GM18870 (cell line): ENCODE measurements at regions not wholly inside any gene's neighbourhood (a gene's known extent, or its start where the extent isn't known, plus 50 kb on each side); places are given as distances from the start of the nearest gene placed in this dataset.

ENCODE experiments used
- ATAC-seq: cut with Tn5 transposase; IDR thresholded peaks from one replicate; pipeline ENCODE4 v1.9.1; 2021; ENCODE audit warnings: moderate library complexity; ENCODE audit not compliant: unreplicated experiment

DNA sequence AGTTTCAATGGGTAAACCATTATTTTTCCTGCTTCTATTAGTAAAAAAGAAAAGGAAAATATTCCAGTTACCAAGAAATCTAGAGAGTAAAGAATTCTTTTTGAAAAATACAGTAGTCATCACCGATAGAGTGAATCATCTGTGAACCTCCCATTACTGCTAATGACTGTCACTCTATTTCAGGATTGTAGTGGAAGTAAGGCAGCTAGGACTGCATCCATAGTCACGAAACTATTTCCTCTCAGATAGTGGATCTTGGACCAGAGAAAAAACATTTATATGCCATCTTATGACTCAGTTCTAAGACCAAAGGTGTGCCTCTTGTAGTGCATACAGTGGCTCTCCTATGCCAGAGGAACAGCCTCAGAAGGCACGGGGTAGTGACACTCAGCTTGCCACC is 173.9 kb upstream of the PLEKHA5 start:
- no peak for ATAC-seq

DNA sequence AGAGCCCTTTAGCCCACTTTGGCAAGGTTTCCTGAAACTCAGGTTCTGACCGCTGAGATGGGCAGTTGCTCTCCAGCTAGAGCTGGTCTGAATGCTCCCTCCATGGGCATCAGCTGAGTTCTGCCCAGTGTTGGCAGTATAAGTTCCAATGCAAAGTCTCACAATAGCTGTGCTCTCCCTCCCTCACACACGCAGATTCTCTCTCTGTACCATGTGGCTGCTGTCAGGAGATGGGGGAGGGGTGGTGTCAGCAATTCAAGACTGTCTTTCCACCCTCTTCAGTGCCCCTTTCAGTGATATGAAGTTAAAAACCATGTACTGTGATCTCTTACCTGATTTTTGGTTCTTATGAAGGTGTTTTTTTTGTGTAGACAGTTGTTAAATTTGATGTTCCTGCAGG is 164.3 kb upstream of the PLEKHA5 start:
- ATAC-seq = no peak

DNA sequence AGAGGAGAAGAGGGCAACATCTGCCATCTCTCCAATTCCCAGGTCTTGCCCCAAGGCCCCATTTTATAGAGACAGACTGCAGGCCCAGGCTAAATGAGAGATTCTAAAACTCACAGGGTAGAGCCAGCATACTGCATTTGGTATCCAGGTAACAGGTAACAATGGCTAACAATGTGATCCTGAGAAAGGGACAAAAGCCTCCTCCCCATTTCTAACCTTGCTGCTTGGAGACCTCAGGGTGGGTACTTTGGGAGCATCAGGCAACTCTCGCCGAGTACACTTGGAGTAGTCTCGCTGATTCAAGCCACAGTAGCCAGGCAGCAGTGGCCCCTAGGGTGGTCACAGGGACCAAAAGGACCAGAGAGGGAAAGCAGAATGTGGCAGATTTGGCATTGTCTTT is 162.6 kb upstream of the PLEKHA5 start:
- ATAC-seq = no peak

DNA sequence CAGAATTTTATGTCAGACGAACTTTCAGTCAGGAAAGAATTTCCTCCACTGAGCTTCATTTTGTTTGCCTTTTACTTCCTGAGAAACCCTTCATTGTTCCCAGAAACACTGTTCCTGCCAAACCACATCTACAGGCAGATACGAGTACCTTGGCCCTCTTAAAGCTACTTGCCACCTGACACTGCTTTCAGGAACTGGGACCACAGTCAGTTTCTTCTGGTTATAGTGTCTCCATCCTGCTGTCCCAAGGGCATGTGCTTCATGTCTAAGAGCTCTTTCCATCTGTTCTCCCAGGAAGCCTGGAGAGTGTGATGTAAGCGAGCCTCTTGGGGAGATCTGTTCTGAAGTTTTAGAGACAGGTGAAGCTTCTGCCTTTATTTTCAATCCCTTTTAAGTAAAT is 161.7 kb upstream of the PLEKHA5 start:
- no peak for ATAC-seq

DNA sequence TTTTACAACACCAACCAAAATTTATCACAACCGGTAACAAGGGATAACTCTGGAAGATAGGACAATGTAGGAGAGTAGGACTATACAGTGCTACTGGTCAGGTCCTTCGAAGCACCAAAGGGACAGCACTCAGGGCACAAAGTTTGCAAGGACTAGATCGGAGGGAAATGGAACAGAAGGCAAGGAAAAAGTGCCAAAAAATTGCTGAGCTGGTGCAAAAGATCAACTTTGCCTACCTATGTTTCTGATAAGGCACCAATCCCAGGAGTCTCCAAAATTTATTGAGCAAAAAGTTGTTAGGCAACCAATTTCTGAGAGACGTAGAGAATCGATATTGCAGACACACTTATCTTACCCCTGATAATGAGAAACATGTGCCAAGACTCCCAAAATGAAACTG is 160.0 kb upstream of the PLEKHA5 start:
- ATAC-seq = no peak

DNA sequence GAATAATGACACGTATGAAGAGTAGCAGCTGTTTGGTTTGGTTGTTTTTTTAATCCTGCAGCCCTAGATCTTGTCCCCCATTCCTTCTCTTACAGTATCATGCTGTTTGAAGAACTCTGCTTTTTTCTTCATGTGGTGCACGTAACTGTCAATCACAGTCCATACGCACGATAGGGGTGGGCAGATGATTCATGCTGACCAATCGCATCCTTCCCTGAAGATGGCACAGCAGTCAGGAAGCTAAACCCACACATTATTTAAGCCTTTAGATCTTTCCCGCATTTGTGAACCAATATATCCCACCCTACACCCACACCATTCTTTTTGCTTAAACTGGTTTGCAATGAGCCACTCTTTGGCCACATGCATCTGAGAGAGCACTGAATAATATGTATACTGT is 158.9 kb upstream of the PLEKHA5 start:
- ATAC-seq = no peak

DNA sequence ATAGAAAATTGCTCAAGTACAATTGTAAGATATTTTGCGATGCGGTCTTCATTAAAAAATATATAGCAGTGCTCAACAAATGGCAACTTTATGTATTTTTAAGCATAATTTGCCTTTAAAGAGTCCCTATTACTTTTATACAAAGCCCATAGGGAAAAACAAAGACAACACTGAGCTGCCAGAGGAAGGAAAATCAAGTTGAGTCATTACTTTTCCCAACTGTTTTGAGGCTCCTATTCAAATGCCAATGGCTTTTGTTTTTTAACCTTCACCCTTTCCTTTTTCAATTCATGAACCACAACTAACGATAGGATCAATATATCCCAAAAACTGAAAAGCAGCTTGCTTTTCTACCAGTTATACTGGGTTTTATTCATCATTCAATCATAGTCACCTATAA is 157.6 kb upstream of the PLEKHA5 start:
- no peak for ATAC-seq

DNA sequence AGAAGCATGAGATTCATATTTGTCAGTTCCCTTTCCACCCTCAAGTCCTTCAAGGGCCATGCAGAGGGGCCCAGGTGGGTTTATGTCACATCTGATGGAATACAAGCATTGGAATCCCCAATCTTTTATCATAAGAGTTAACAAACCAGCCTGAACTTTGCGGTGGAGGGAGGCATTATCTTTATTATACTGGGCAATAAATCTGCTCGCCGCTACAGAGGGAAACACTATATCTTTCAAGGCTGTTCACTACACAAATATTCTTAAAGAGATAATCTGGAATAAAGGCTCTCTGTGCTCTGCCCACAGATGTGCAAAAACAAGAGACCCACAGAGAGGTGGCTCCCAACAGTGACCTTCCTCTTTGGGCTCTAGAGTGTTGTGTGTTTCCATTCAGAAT is 153.6 kb upstream of the PLEKHA5 start:
- no peak for ATAC-seq

DNA sequence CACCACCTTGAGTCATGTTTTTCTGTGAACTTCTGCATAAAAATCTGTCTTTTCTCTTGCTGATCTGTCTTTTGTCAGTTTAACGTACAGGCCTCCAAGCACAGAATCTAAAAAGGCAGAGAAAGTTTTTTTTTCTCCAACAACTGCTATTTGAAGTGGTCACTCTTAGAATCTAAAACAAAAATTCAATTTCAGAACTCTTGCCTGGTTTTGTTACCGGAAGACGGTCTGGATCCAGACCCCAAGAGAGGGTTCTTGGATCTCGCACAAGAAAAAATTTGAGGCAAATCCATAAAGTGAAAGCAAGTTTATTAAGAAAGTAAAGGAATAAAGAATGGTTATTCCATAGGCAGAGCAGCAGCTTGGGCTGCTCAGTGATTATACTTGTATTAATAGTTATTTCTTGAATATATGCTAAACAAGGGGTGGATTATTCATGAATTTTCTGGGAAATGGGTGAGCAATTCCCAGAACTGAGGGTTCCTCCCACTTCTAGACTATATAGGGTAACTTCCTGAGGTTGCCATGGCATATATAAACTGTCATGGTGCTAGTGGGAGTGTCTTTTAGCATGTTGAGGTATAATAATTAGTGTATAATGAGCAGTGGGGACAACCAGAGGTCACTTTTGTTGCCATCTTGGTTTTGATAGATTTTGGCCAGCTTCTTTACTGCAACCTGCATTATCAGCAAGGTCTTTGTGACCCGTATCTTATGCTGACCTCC is 150.0 kb upstream of the PLEKHA5 start:
- ATAC-seq = no peak

DNA sequence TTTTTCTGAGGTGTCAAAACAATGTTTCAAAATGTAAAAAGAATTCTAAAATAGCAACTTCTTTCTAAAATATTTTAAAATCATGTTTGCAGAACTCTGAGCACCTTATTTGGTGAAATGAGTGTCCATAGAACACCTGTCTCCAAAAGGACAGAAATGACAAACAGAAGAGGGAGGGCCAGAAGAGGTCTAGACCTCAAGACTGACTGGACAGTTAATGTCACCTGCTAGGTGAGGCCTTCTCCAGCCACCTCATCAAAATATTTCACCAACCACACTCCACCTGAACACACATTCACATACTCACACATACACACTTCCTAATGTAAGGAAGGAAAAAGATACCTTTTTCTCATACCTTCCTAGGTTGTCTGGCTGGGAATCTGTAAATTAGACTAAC is 147.8 kb upstream of the PLEKHA5 start:
- peak; percentile 29 for ATAC-seq

DNA sequence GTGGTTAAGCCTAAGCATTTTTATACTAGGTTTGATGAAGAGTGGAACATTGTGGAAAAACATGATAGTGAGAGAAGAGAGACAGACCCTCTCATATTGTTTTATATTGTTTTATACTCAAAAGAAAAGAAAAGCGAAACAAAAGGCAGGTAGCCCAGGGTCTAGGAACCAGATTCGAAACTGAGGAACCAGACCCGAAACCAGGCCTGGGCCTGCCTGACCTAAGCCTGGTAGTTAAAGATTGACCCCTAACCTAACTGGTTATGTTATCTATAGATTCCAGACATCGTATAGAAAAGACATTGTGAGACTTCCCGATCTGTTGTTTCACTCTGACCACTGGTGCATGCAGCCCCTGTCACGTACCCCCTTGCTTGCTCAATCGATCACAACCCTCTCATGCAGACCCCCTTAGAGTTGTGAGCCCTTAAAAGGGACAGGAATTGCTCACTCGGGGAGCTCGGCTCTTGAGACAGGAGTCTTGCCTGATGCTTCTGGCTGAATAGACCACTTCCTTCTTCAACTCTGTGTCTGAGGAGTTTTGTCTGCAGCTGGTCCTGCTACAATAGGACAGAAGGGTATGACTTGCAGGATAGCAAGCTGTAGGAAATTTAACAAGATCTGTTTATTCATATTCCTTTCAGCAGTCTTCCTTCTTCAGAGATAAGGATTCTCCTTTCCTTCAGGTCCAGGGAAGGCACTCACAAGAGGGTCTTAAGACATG is 147.1 kb upstream of the PLEKHA5 start:
- ATAC-seq = peak; percentile 52

DNA sequence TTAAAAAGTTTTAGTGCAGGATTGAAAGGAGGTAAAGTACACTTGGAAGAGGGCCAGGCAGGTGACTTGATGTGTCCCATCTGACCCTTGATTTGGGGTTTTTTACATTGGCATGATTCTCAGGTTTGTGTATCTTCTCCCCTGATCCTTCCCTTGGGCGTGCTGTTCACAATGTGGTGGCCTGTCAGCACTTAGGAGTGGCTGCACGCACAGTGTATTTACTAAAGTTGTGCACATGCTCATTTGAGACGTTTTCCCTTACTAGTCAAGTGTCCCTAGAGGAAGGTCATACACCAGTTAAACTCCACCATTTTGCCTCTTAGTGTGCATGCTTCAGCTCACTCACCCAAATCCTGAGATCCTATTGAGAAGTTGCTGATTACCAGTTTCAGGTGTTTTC is 145.7 kb upstream of the PLEKHA5 start:
- ATAC-seq = no peak

DNA sequence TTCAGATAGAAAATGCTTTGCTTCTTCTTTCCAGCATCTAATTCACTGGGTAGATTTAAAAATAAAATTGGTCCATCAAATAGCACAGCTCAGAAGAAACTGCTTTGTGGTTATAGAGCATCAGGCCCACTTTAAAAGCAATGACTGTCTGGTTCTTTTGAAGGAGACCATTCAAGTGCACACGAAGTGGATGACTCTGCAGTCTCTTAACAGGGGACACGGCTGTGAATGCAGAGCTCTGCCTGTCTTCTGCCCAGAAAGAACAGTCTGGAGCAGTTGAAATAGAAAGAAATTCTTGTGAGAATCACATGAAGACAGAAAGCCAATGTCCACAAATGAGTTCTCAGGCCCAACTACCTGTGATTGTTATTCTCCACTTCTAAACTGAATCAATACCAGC is 138.7 kb upstream of the PLEKHA5 start:
- ATAC-seq = no peak

DNA sequence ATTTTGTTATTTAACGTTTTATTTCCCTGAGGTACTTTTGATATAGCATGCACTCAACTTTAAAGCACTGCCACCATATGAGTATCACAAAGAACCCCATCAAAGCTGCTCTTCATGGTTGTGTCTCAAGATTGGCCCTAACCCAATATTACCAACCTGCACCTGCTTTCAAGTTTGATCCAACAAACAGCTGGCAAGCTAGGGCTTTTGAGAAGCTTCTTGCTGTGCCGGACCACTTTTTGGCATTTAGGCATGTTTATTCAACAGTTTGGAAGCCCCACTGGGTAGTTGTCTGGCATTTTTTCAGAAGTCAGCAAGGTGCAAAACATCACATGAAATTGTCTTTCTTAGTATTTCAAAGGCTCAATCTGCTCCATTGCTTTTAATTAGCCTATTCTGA is 137.2 kb upstream of the PLEKHA5 start:
- no peak for ATAC-seq

DNA sequence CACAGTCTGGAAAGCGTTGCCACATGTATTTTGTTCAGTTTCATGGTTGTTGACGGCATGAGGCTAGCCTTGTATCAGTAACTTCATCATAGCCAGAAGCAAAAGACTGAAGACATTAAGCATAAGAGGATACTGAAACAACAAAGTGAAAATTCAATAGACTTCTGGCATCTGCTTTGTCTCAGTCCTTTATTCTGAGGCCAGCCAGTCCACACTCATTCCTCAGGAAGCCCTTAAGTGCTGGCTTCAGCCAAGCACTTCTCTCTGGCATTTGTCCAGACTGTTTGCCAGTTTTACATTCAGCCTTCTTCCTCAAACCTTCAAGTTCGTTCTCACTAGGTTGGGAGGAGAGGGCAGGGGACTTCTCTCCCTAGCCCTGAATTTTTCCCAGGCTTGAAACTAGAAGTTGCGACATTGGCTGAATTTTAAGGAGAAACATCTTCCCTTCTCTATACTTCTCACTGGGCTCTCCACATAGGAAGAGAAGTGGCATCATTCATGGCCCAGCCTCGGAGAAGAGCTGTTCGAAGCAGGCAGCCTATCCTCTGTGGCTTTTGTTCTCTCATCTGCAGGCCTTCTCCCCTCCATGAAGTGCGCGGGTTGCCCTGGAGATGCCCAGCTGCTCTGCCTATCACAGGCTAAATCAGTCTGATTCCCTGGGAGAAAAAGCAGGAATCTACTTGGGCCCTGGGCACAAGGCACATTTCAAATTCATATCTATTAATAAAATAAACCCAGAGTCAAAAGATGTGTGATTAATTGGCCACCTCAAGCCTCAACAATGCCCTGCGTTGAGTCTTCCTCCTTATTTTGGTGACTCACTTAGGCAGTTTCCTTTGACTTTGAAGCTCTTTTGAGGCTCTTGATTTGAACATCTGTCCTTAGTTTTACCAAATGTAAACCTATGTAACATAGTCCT is 130.9 kb upstream of the PLEKHA5 start:
- ATAC-seq = no peak

DNA sequence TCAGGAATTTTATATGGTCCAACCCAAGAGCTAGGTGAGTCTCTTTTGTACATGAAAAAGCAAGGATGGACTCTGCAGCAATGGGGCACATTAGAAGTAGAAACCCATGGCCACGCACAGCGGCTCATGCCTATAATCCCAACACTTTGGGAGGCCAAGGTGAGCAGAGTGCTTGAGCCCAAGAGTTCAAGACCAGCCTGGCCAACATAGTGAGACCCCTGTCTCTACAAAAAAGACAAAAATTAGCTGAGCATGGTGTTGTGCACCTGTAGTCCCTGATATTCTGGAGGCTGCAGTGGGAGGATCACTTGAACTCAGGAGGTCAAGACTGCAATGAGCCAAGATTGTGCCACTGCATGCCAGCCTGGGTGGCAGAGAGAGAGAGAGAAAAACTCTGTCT is 128.7 kb upstream of the PLEKHA5 start:
- ATAC-seq = no peak

DNA sequence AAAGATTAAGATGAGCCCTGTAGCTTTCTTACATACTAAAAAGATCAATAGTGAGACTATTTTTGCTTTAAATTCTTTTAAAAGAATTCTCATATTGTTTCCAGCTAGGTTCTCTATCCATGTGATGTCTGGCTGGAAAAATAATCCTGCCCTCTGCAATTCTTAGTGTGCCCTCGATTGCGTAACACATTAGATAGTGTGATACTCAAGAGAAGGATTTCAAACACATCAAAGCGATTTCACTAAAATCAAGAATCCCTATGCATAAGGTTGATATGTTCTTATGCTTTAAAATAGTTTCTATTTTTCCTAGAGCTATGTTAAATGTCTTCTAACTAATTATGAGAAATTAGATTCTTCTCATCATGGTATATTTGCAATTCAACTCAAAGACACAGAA is 127.3 kb upstream of the PLEKHA5 start:
- ATAC-seq = no peak

DNA sequence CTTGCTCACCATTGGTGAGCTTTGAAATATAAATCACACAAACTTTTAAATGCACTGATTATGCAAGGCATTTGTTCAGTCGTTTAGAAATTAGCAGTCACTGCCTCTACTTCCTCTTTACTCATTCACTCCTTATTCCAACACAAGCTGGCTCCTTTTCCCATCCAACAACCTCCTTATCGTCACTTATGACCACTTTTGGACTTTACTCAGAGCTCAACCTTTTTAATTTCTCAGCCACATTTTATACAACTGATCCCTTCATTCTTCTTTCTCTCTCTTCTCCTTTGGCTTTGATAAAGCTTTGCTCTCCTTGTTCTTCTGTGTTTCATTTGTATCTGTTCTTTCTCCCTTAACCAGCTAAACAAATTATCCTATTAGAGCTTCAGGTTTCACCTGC is 126.4 kb upstream of the PLEKHA5 start:
- ATAC-seq = no peak

DNA sequence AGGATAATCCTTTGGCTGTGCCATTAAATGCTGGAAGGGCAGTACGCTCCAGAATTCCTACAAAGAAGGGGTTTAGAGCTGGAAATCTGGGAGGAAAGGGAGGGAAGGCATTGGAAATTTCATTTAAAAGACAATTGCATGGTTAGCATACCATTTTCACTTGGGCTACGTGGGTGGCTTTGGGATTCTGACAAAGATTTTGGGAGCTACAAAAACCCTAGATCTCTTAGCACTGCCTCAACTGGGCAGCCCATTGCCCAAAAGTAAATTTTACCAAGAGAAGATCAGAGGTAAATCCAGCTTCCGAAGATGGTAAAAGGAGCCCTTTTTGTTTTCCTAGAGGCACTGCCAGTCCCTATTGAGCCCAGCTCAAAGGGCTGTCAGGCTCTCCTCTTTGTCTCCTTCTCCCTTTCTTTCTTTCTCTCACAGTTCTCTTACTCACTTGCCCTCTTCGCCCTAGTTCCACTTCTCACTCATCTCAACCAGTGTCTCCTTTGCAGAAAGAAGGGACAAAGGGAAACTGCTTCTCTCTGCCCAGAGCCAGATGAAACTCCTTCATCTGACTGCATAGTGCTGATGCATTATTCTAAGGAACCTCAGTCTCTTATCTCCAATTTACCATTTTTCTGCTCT is 125.4 kb upstream of the PLEKHA5 start:
- no peak for ATAC-seq

DNA sequence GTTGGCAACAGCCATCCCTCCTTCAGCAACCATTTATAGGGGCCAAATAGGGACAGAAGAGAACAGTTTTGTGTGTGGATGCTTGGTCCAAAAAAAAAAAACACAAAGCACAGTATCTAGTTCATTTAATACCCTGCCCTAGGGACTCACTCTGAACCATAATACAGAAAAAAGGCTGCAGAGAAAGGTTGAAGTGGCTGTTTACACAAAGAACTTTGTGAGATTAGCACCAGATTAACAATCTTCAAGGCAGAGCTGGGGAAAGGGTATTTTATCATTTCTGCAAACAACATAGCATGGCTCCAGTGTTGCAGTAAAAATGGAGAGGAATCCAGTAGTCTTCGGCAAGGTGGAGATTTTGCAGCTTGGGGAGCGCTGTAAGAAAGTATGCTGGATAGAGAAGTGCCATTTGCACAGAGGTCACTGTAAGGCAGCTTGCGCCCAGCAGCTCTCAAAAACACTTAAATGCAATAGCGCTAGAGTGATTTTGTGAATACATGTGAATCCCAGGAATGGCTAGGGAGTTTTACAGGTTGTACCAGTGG is 124.2 kb upstream of the PLEKHA5 start:
- ATAC-seq = no peak

DNA sequence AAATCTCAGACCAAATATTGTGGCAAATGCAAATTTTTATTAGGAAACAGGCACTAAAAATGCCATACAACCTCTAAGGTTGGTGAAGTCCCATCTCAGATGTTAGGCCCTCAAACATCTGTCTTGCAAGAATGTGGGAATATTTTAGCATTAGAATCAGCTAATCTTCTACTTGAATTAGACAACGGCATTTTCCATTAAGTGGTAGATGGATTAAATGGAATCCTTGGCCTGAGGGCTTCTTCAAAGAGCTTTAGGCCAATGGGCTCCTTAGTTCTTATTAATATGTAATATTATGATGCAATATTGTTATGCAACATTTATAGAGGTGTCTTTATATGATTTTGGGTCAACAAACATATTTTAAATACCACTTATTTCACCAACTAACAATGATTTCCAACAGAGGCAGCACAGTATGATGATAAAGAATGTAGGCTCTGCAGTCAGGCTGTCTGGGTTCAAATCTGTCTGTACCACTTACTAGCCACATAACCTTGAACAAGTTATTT is 122.9 kb upstream of the PLEKHA5 start:
- ATAC-seq = no peak
